OCI-LY7 (cell line): ENCODE measurements at regions not wholly inside any gene's neighbourhood (a gene's known extent, or its start where the extent isn't known, plus 50 kb on each side); places are given as distances from the start of the nearest gene placed in this dataset.

Experiments
- BruUV-seq: library from RNA; stranded (reverse); fragments of 400-500 nt; replicated peaks from 2 replicates; lab custom pipeline; 2021; lab: Mats Ljungman, UMichigan
- CTCF ChIA-PET: fragments of 300-600 bp; sonication (Branson Sonifier 250); formaldehyde crosslinking; loops from one replicate; lab custom pipeline; 2022; ENCODE audit warnings: antibody characterized with exemption; ENCODE audit not compliant: unreplicated experiment; lab: Charles Lee
- POLR2A ChIA-PET: fragments of 300-600 bp; sonication (Branson Sonifier 250); formaldehyde crosslinking; loops from one replicate; lab custom pipeline; 2022; ENCODE audit warnings: antibody characterized with exemption; lab: Charles Lee
- DNase-seq: peaks from one replicate; pipeline ENCODE4 v3.0.0-alpha.2; 2015; ENCODE audit warnings: low spot score
- H2AFZ ChIP-seq: fragments of 200-600 bp; sonication (generic), shearing (Covaris generic); 2 replicates; pipeline ENCODE4 v1.6.1; 2014; ENCODE audit warnings: mild to moderate bottlenecking, antibody characterized with exemption, low read length, moderate library complexity
- H3K27ac ChIP-seq: fragments of 200-600 bp; sonication (generic); 2 replicates; pipeline ENCODE4 v1.5.1; 2014; ENCODE audit warnings: mixed run types, low read depth, mild to moderate bottlenecking, moderate library complexity, low read length, inconsistent platforms; ENCODE audit not compliant: poor library complexity, severe bottlenecking
- H3K36me3 ChIP-seq: fragments of 200-600 bp; sonication (generic); 2 replicates; pipeline ENCODE4 v1.6.1; 2014; ENCODE audit warnings: mild to moderate bottlenecking, antibody characterized with exemption, low read length, moderate library complexity, mixed read lengths; ENCODE audit not compliant: insufficient read depth
- H3K4me1 ChIP-seq: fragments of 200-600 bp; sonication (generic); 2 replicates; pipeline ENCODE4 v1.5.1; 2014; ENCODE audit warnings: mild to moderate bottlenecking, low read length; ENCODE audit not compliant: insufficient read depth, poor library complexity, severe bottlenecking
- H3K4me2 ChIP-seq: fragments of 200-600 bp; sonication (generic); 2 replicates; pipeline ENCODE4 v1.6.1; 2014; ENCODE audit warnings: mild to moderate bottlenecking, low read length
- H3K4me3 ChIP-seq: fragments of 200-600 bp; sonication (generic); 2 replicates; pipeline ENCODE4 v1.5.1; 2014; ENCODE audit warnings: mild to moderate bottlenecking, low read depth, low read length; ENCODE audit not compliant: poor library complexity, severe bottlenecking
- H3K79me2 ChIP-seq: fragments of 200-600 bp; sonication (generic); 2 replicates; pipeline ENCODE4 v1.6.1; 2016; ENCODE audit warnings: low read depth, mild to moderate bottlenecking, low read length, moderate library complexity, mixed read lengths; ENCODE audit not compliant: insufficient read depth
- H3K9me2 ChIP-seq: fragments of 200-600 bp; sonication (generic); 2 replicates; pipeline ENCODE4 v1.6.1; 2016; ENCODE audit warnings: mild to moderate bottlenecking, low read length, mixed read lengths; ENCODE audit not compliant: insufficient read depth
- H3K9me3 ChIP-seq: fragments of 200-600 bp; sonication (generic); 2 replicates; pipeline ENCODE4 v1.6.1; 2014; ENCODE audit warnings: mild to moderate bottlenecking, mixed run types, low read length, mixed read lengths
- H4K20me1 ChIP-seq: fragments of 200-600 bp; sonication (generic); 2 replicates; pipeline ENCODE4 v1.6.1; 2014; ENCODE audit warnings: mild to moderate bottlenecking, antibody characterized with exemption, low read length, moderate library complexity, mixed read lengths; ENCODE audit not compliant: insufficient read depth
- EZH2phosphoT487 ChIP-seq: fragments of 200-600 bp; sonication (generic); IDR thresholded peaks from 2 replicates; pipeline ENCODE4 v1.6.1; 2018; ENCODE audit warnings: low read depth, borderline replicate concordance, mild to moderate bottlenecking, mixed run types, antibody characterized with exemption, low read length, moderate library complexity, mixed read lengths
- intact Hi-C: fragments of 100-400 bp; cut with micrococcal nuclease; formaldehyde crosslinking; loops from one replicate; pipeline ENCODE4 v1.10.0; 2022; ENCODE audit not compliant: unreplicated experiment
- TF ChIP-seq, protein P1 (sequence below): fragments of 200-600 bp; sonication (generic); conservative IDR thresholded peaks from 2 replicates; pipeline ENCODE4 v1.5.1; 2014; ENCODE audit warnings: mild to moderate bottlenecking, antibody characterized with exemption, low read length, moderate library complexity, mixed read lengths

- CTCF ChIA-PET = no interaction called here
- POLR2A ChIA-PET = no interaction called here
- intact Hi-C loops = no loop called here
Observed at GRCh38 chrX:45876206-45876605, 669.0 kb downstream of the ZNF674 start.

DNA sequence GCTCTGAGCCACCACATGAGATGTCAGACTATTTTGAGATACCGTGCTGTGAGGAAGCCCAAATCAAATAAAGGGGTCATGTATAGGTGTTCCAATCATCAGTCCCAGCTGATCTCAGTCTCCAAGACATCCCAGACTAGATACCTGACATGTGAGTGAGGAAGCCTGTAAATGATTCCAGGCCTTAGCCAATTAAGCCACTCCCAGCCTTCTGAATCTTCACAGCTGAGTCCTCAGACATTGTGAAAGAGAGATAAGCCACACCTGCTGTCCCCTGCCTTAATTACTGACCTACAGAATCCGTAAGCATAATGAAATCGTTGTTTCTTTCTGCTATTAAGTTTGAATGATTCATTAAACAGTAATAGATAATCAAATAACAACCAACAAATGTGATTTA lies 671.4 kb downstream of the ZNF674 start:
- no TSS peak for BruUV-seq
- POLR2A ChIA-PET = no interaction called here
- no peak overlapping the region for H2AFZ ChIP-seq
- no peaks in the 10 kb centered on the region for H3K9me3 ChIP-seq
- CTCF ChIA-PET = no interaction called here
- H4K20me1 ChIP-seq = no peaks in the 10 kb centered on the region
- H3K36me3 ChIP-seq = no peaks in the 10 kb centered on the region
- no peak for TF ChIP-seq EZH2phosphoT487
- TF ChIP-seq, protein P1, sequence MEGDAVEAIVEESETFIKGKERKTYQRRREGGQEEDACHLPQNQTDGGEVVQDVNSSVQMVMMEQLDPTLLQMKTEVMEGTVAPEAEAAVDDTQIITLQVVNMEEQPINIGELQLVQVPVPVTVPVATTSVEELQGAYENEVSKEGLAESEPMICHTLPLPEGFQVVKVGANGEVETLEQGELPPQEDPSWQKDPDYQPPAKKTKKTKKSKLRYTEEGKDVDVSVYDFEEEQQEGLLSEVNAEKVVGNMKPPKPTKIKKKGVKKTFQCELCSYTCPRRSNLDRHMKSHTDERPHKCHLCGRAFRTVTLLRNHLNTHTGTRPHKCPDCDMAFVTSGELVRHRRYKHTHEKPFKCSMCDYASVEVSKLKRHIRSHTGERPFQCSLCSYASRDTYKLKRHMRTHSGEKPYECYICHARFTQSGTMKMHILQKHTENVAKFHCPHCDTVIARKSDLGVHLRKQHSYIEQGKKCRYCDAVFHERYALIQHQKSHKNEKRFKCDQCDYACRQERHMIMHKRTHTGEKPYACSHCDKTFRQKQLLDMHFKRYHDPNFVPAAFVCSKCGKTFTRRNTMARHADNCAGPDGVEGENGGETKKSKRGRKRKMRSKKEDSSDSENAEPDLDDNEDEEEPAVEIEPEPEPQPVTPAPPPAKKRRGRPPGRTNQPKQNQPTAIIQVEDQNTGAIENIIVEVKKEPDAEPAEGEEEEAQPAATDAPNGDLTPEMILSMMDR = no peak
- H3K4me1 ChIP-seq = no peaks in the 10 kb centered on the region
- no peak overlapping the region for H3K4me3 ChIP-seq
- no peak overlapping the region for H3K4me2 ChIP-seq
- no peaks in the 10 kb centered on the region for H3K9me2 ChIP-seq
- no peaks in the 10 kb centered on the region for H3K79me2 ChIP-seq
- no peak overlapping the region for H3K27ac ChIP-seq
- no peak for DNase-seq
- intact Hi-C loops = no loop called here

More at GRCh38 chrX:45876206-45876605, 669.0 kb downstream of the ZNF674 start:
- DNase-seq = no peak
- Histone ChIP-seq H3K9me3 (no peaks in the 10 kb centered on the region), H3K4me2 (no peak overlapping the region), H3K27ac (no peak overlapping the region), H4K20me1 (no peaks in the 10 kb centered on the region), H3K79me2 (no peaks in the 10 kb centered on the region), H3K4me1 (no peaks in the 10 kb centered on the region), H3K36me3 (no peaks in the 10 kb centered on the region), H2AFZ (no peak overlapping the region), H3K4me3 (no peak overlapping the region), H3K9me2 (no peaks in the 10 kb centered on the region)
- BruUV-seq = no TSS peak
- TF ChIP-seq EZH2phosphoT487 = no peak
- TF ChIP-seq, protein P1 = no peak

GRCh38 chrX:45872480-45872879 lies 671.8 kb upstream of the DIPK2B start:
- ChIA-PET POLR2A (no interaction called here), CTCF (no interaction called here)

More at GRCh38 chrX:45872480-45872879, 671.8 kb upstream of the DIPK2B start:
- Histone ChIP-seq H3K4me1 (no peaks in the 10 kb centered on the region), H2AFZ (no peak overlapping the region), H3K79me2 (no peaks in the 10 kb centered on the region), H4K20me1 (no peaks in the 10 kb centered on the region), H3K36me3 (no peaks in the 10 kb centered on the region), H3K9me2 (no peaks in the 10 kb centered on the region), H3K4me3 (no peak overlapping the region), H3K4me2 (no peak overlapping the region), H3K27ac (no peak overlapping the region), H3K9me3 (no peaks in the 10 kb centered on the region)
- no peak for TF ChIP-seq EZH2phosphoT487
- TF ChIP-seq, protein P1 = no peak
- DNase-seq = no peak
- intact Hi-C loops = no loop called here
- no TSS peak for BruUV-seq
